Endothelial cell (in vitro differentiated cells): ENCODE measurements at regions not wholly inside any gene's neighbourhood (a gene's known extent, or its start where the extent isn't known, plus 50 kb on each side); places are given as distances from the start of the nearest gene placed in this dataset.

ENCODE experiments used
- DNase-seq: peaks from one replicate; pipeline ENCODE4 v3.0.0; 2021; ENCODE audit warnings: low spot score
- H3K27ac Mint-ChIP-seq: one replicate; pipeline ENCODE4 v1.8.0; 2021; ENCODE audit warnings: mixed read lengths, inconsistent platforms; ENCODE audit not compliant: unreplicated experiment
- H3K27me3 Mint-ChIP-seq: one replicate; pipeline ENCODE4 v1.8.0; 2021; ENCODE audit warnings: mild to moderate bottlenecking, moderate library complexity, mixed read lengths, inconsistent platforms; ENCODE audit not compliant: unreplicated experiment
- H3K36me3 Mint-ChIP-seq: one replicate; pipeline ENCODE4 v1.8.0; 2021; ENCODE audit warnings: mild to moderate bottlenecking, low read depth, mixed read lengths, inconsistent platforms; ENCODE audit not compliant: unreplicated experiment
- H3K4me1 Mint-ChIP-seq: one replicate; pipeline ENCODE4 v1.8.0; 2021; ENCODE audit warnings: mild to moderate bottlenecking, mixed read lengths, inconsistent platforms; ENCODE audit not compliant: unreplicated experiment
- H3K4me3 Mint-ChIP-seq: one replicate; pipeline ENCODE4 v1.8.0; 2021; ENCODE audit warnings: mild to moderate bottlenecking, mixed read lengths, inconsistent platforms; ENCODE audit not compliant: unreplicated experiment
- H3K9me3 Mint-ChIP-seq: one replicate; pipeline ENCODE4 v1.8.0; 2021; ENCODE audit warnings: mixed read lengths, inconsistent platforms; ENCODE audit not compliant: unreplicated experiment
- TF ChIP-seq, protein P1 (sequence below): fragments of 200-600 bp; sonication (generic); IDR thresholded peaks from one replicate; pipeline ENCODE4 v1.5.0; 2021; ENCODE audit warnings: antibody characterized with exemption; ENCODE audit not compliant: unreplicated experiment

DNA sequence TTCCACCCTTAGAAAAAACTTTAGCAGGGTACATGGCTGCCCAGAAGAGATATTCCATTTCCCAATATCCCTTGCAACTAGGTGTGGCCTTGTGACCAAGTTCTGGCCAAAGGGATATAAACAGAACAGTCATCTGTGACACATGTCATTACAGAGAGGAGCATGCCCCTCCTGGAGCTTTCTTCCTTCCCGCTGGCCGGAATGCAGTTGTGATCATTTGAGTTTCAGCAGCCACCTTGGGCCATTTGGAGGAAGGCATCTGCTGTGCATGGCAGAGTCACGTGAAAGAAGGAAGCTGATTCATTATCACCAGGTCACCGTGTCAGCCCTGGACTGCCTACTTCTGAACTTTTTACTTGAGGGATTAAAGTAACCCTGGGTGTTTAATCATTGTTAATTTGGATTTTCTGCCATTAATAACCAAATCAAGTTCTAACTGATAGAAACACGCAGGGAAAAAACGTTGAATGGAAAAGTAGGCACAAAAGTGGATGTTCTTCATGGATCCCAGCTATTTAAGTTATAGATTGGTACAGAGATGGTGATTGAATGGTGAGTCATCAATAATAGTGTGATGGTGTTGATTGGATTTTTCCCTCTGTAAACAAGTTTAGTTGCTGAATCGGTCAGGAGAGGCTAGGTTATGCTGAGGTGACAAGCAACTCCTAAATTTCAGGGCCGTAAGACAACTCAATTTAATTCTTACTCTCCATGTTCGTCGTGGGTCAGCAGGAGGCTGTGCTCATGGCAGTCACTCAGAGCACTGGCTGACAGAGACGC, 80.7 kb upstream of the CCDC167 start:
- no peaks in the 10 kb centered on the region for H3K9me3 Mint-ChIP-seq
- no peaks in the 10 kb centered on the region for H3K36me3 Mint-ChIP-seq
- peaks cover 6% of the 10 kb centered on the region for H3K27me3 Mint-ChIP-seq
- H3K4me3 Mint-ChIP-seq, result no peak overlapping the region
- no peak for DNase-seq
- peaks cover 8% of the 10 kb centered on the region for H3K4me1 Mint-ChIP-seq
- TF ChIP-seq, protein P1, sequence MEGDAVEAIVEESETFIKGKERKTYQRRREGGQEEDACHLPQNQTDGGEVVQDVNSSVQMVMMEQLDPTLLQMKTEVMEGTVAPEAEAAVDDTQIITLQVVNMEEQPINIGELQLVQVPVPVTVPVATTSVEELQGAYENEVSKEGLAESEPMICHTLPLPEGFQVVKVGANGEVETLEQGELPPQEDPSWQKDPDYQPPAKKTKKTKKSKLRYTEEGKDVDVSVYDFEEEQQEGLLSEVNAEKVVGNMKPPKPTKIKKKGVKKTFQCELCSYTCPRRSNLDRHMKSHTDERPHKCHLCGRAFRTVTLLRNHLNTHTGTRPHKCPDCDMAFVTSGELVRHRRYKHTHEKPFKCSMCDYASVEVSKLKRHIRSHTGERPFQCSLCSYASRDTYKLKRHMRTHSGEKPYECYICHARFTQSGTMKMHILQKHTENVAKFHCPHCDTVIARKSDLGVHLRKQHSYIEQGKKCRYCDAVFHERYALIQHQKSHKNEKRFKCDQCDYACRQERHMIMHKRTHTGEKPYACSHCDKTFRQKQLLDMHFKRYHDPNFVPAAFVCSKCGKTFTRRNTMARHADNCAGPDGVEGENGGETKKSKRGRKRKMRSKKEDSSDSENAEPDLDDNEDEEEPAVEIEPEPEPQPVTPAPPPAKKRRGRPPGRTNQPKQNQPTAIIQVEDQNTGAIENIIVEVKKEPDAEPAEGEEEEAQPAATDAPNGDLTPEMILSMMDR, result no peak
- H3K27ac Mint-ChIP-seq, result no peak overlapping the region

DNA sequence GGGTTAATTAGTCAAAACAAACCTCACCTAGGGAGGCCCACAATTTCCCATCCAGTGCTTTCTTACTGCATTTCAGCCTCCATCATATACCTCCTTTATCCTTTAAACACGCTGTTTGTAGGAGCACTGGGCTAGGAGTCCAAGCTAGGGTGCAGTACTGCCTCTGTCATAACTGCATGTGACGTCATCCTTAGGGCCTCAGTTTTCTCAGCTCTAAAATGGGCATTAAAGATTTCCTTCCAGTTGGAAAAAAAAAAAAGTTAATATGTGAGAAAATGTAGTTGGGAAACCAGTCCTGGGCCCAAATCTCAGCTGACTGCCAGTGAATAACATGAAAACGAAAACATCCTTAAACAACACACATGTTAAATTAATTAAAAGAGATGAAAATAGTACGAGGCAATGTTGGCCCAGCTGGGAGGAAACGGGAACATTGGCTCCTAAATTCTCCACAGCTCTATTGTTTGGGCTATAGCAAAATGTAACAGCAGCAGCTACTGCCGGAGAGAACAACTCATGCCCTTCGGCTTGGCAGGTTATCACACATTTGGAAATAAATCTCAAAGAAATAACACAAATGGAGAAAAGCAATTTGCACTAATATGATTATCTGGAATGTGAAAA, 79.9 kb upstream of the CCDC167 start:
- H3K9me3 Mint-ChIP-seq, result no peaks in the 10 kb centered on the region
- H3K4me1 Mint-ChIP-seq, result peaks cover 8% of the 10 kb centered on the region
- no peaks in the 10 kb centered on the region for H3K36me3 Mint-ChIP-seq
- no peak overlapping the region for H3K4me3 Mint-ChIP-seq
- H3K27ac Mint-ChIP-seq, result no peak overlapping the region
- H3K27me3 Mint-ChIP-seq, result peaks cover 6% of the 10 kb centered on the region
- no peak for DNase-seq
- TF ChIP-seq, protein P1, result no peak

DNA sequence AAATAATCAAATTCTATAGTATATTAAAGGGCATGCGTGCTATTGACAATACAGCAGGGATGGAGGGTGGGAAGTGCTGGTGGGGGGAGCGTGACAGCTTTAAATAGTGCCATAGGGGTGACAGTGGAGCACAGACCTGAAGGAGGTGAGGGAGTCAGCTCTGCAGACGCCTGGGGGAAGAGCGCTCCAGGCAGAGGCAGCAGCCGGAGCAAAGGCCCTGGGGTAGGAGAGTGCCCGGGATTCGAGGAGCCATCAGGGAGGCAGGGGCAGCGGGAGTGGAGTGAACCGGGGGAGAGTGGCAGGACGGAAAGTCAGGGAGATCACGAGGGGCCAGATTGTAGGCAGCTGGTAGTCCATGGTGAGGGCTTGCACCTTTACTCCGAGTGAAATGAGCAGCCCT, 78.4 kb upstream of the CCDC167 start:
- Mint-ChIP-seq H3K27me3 (peaks cover 6% of the 10 kb centered on the region), H3K4me1 (peaks cover 2% of the 10 kb centered on the region), H3K4me3 (no peak overlapping the region), H3K9me3 (no peaks in the 10 kb centered on the region), H3K36me3 (peaks cover 5% of the 10 kb centered on the region), H3K27ac (no peak overlapping the region)
- TF ChIP-seq, protein P1, result no peak
- no peak for DNase-seq

DNA sequence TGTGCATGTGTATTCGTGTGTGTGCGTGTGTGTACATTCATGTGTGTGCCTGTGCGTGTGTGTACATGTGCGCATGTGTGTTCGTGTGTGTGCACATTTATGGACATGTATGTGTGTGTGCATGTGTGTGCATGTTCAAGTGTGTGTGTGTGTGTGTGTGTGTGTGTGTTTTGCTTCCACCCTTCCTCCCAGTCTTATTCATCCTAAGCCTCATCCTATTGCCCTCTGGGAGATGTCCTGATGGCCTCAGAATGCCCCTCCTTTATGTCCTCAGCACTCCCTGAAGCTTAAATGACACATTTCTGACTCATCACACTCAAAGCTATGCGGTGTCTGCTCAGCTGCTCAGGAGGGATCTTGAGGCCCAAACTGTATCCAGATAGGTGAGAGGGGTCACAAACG, 76.6 kb upstream of the CCDC167 start:
- Mint-ChIP-seq H3K9me3 (no peaks in the 10 kb centered on the region), H3K36me3 (peaks cover 6% of the 10 kb centered on the region), H3K27ac (no peak overlapping the region), H3K4me1 (no peaks in the 10 kb centered on the region), H3K27me3 (peaks cover 6% of the 10 kb centered on the region), H3K4me3 (no peak overlapping the region)
- no peak for DNase-seq
- TF ChIP-seq, protein P1, result no peak

DNA sequence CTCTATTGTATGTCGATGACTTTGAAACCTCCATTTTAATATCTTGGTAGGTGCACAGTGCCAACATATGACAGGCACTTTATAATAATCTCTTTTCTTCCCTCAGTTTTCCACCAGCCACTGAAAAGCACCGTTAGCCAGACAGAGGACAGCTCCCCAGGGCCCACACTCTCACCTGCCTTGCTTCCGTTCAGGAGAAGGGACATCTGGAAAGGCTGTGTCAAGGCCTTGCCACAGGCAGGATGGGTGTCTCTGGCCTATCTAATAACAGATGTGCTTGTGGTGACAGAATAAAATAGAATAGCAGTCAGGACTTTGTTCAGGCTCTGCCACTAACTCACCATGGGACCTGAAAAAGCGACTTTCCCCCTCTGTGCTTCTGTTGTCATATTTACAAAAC, 75.5 kb upstream of the CCDC167 start:
- TF ChIP-seq, protein P1, result no peak
- H3K36me3 Mint-ChIP-seq, result peaks cover 6% of the 10 kb centered on the region
- H3K9me3 Mint-ChIP-seq, result no peaks in the 10 kb centered on the region
- no peak overlapping the region for H3K4me3 Mint-ChIP-seq
- peaks cover 6% of the 10 kb centered on the region for H3K27me3 Mint-ChIP-seq
- peaks cover 5% of the 10 kb centered on the region for H3K4me1 Mint-ChIP-seq
- no peak for DNase-seq
- no peak overlapping the region for H3K27ac Mint-ChIP-seq
